ENCODE measurements at regions not wholly inside any gene's neighbourhood (a gene's known extent, or its start where the extent isn't known, plus 50 kb on each side); places are given as distances from the start of the nearest gene placed in this dataset.
"Not testable (repeated sequence)": the region's sequence is repeated elsewhere in the genome, so short reads cannot be mapped to it uniquely, and the experiment has no call there.

GRCh38 chr9:85880507-85880906 lies 60.4 kb upstream of the NAA35 start:
- TF ChIP-seq CTCF (conservative IDR thresholded peaks at IDR 0.05; ENCODE audit: low read depth, low read length); EZH2 (IDR thresholded peaks at IDR 0.05; ENCODE audit: borderline replicate concordance, low read depth, low read length, poor library complexity, severe bottlenecking): not testable (repeated sequence)
